ENCODE measurements at regions not wholly inside any gene's neighbourhood (a gene's known extent, or its start where the extent isn't known, plus 50 kb on each side); places are given as distances from the start of the nearest gene placed in this dataset.

GRCh38 chr5:136513430-136513829, 148.1 kb upstream of the TRPC7 start:
- H3K27ac ChIP-seq: no peak overlapping the region
- no peaks in the 10 kb centered on the region for H3K36me3 ChIP-seq
- no peaks in the 10 kb centered on the region for H3K9me3 ChIP-seq
- H3K27me3 ChIP-seq: no peaks in the 10 kb centered on the region
- H3K4me1 ChIP-seq: no peaks in the 10 kb centered on the region
- DNase-seq (ENCODE audit: low spot score in 2 of 2): no peak
- intact Hi-C loops (cut with DNase I; ENCODE audit: low total_unique reads): no loop called here
- H3K4me3 ChIP-seq: no peak overlapping the region
- TF ChIP-seq POLR2AphosphoS5 (IDR thresholded peaks at IDR 0.05): no peak
- no peak for TF ChIP-seq POLR2A (IDR thresholded peaks at IDR 0.05)
- no peak for TF ChIP-seq CTCF (IDR thresholded peaks at IDR 0.05)

DNA sequence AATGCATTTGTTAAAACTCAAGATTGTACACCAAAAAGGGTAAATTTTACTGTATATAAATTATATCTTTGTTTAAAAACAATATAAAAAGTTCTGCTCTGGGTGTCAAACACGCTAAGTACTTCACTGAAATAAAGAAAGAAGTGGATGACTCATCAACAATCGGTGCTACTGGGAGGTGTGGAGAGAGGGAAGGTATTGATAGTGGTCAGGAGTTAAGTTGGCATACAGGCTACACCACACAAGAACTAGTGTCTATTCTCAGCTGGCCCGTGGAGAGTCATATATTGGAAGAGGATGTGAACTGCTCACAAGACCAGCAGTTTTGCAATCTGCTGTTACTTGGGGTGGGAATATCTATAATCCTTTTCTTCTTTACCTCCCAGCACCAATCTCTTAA, 145.7 kb upstream of the TRPC7 start:
- H3K27me3 ChIP-seq: no peaks in the 10 kb centered on the region
- H3K4me1 ChIP-seq: no peaks in the 10 kb centered on the region
- H3K9me3 ChIP-seq: no peaks in the 10 kb centered on the region
- DNase-seq (ENCODE audit: low spot score in 2 of 2): no peak
- intact Hi-C loops (cut with DNase I; ENCODE audit: low total_unique reads): no loop called here
- no peak for TF ChIP-seq POLR2AphosphoS5 (IDR thresholded peaks at IDR 0.05)
- TF ChIP-seq POLR2A (IDR thresholded peaks at IDR 0.05): no peak
- no peak for TF ChIP-seq CTCF (IDR thresholded peaks at IDR 0.05)
- H3K4me3 ChIP-seq: no peak overlapping the region
- no peaks in the 10 kb centered on the region for H3K36me3 ChIP-seq
- H3K27ac ChIP-seq: no peak overlapping the region

DNA sequence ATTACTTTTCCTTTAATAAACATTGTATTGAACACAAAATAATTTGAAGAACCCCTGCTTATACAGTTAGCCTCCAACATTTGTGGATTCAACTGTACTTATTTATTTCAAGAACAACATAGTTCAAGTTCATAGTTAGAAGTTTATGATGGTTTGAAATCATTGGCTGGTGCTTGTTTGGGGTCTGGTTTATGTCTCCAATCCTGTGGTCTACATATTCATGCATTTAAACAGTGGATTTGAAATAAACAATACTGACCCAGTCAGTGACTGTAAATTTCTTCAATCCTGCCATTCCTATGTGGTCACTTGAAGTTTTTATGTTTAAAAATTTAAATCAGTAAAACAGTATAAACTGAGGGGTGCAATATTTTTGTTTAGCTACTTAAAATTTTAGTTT, 145.1 kb upstream of the TRPC7 start:
- TF ChIP-seq CTCF (IDR thresholded peaks at IDR 0.05) (no peak), POLR2A (IDR thresholded peaks at IDR 0.05) (no peak), POLR2AphosphoS5 (IDR thresholded peaks at IDR 0.05) (no peak)
- intact Hi-C loops (cut with DNase I; ENCODE audit: low total_unique reads): no loop called here

DNA sequence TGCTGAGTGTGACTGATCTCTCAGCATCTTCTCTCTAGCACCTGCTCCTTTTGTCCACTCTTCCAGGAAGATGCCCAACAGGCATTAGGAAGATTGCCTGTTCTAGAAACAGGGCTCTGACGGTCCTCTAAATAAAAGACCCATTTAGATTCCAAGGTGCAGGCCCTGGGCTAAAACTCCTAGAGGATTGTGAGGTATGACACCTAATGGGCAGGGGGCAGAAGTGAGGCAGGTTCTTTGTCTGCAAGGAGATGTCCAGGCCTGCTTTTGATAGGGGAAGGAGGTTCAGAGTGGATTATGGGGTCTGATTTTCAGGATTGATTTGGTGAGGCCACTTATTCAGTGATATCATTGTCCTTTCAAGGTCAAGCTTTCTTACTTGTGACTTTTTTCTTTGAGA, 140.8 kb upstream of the TRPC7 start:
- H3K4me3 ChIP-seq: no peak overlapping the region
- no peak for TF ChIP-seq POLR2A (IDR thresholded peaks at IDR 0.05)
- no peak for TF ChIP-seq POLR2AphosphoS5 (IDR thresholded peaks at IDR 0.05)
- no peak for TF ChIP-seq CTCF (IDR thresholded peaks at IDR 0.05)
- intact Hi-C loops (cut with DNase I; ENCODE audit: low total_unique reads): no loop called here
- no peaks in the 10 kb centered on the region for H3K27me3 ChIP-seq
- H3K27ac ChIP-seq: no peak overlapping the region
- H3K9me3 ChIP-seq: no peaks in the 10 kb centered on the region
- no peak for DNase-seq (ENCODE audit: low spot score in 2 of 2)
- no peaks in the 10 kb centered on the region for H3K36me3 ChIP-seq
- no peaks in the 10 kb centered on the region for H3K4me1 ChIP-seq

More for the DNA sequence above, 145.1 kb upstream of the TRPC7 start:
- Histone ChIP-seq H3K9me3 (no peaks in the 10 kb centered on the region), H3K4me3 (no peak overlapping the region), H3K27ac (no peak overlapping the region), H3K4me1 (no peaks in the 10 kb centered on the region), H3K27me3 (no peaks in the 10 kb centered on the region), H3K36me3 (no peaks in the 10 kb centered on the region)
- DNase-seq (ENCODE audit: low spot score in 2 of 2): no peak

GRCh38 chr5:136501133-136501532, 135.8 kb upstream of the TRPC7 start:
- H3K27ac ChIP-seq: no peak overlapping the region
- intact Hi-C loops (cut with DNase I; ENCODE audit: low total_unique reads): no loop called here
- no peaks in the 10 kb centered on the region for H3K36me3 ChIP-seq
- TF ChIP-seq POLR2A (IDR thresholded peaks at IDR 0.05) (no peak), POLR2AphosphoS5 (IDR thresholded peaks at IDR 0.05) (no peak), CTCF (IDR thresholded peaks at IDR 0.05) (no peak)
- DNase-seq (ENCODE audit: low spot score in 2 of 2): no peak
- H3K4me3 ChIP-seq: no peak overlapping the region
- H3K27me3 ChIP-seq: no peaks in the 10 kb centered on the region
- no peaks in the 10 kb centered on the region for H3K4me1 ChIP-seq
- H3K9me3 ChIP-seq: peaks cover 7 to 14% of the 10 kb centered on the region in 2 donors
